Right lobe of liver (tissue), 4 donors: ENCODE measurements at regions not wholly inside any gene's neighbourhood (a gene's known extent, or its start where the extent isn't known, plus 50 kb on each side); places are given as distances from the start of the nearest gene placed in this dataset.

Experiments
- POLR2A ChIP-seq: fragments of 450-650 bp; IDR thresholded peaks from one replicate; pipeline ENCODE4 v1.6.1; 2017; ENCODE audit warnings: antibody characterized with exemption, mild to moderate bottlenecking
- TF ChIP-seq, protein P1 (sequence below), 4 donors: fragments of 200-600 bp in 3 of 4; fragments of 450-650 bp in 1 of 4; IDR thresholded peaks; one replicate each; pipeline versions ENCODE4 v1.5.1 to v1.8.0; 2016 to 2022; ENCODE audit warnings: antibody characterized with exemption in 4 of 4, mild to moderate bottlenecking in 2 of 4
- donor health status: DM: no; HTN: no; CAD: no.
- donor health status: DM: no; HTN: no; CAD: no.
- donor health status: DM: no; HTN: yes; CAD: no.

DNA sequence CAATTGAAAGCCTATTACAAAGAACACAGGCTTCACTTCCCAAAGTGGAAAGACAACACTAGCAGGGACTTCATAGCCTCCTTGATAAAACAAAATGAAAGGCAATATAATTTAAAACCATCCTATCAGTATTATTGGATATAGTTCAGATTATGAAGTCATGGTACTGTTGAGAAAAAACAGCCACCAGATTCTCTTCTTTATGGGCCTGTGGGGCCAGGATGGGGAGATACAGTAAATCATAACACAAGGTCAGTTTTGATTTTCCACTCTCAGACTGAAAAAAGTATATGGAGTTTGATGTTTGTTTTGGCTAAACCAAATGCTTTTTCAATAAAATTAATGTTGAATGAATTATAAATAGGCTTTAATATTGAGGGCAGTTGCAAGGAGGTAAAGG, 129.1 kb downstream of the BCL2L11 start:
- TF ChIP-seq, protein P1, sequence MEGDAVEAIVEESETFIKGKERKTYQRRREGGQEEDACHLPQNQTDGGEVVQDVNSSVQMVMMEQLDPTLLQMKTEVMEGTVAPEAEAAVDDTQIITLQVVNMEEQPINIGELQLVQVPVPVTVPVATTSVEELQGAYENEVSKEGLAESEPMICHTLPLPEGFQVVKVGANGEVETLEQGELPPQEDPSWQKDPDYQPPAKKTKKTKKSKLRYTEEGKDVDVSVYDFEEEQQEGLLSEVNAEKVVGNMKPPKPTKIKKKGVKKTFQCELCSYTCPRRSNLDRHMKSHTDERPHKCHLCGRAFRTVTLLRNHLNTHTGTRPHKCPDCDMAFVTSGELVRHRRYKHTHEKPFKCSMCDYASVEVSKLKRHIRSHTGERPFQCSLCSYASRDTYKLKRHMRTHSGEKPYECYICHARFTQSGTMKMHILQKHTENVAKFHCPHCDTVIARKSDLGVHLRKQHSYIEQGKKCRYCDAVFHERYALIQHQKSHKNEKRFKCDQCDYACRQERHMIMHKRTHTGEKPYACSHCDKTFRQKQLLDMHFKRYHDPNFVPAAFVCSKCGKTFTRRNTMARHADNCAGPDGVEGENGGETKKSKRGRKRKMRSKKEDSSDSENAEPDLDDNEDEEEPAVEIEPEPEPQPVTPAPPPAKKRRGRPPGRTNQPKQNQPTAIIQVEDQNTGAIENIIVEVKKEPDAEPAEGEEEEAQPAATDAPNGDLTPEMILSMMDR (IDR thresholded peaks at IDR 0.05): no peak
- no peak for TF ChIP-seq POLR2A
